GM21528 (cell line): ENCODE measurements at regions not wholly inside any gene's neighbourhood (a gene's known extent, or its start where the extent isn't known, plus 50 kb on each side); places are given as distances from the start of the nearest gene placed in this dataset.
A peak's percentile ranks its signal among the peaks of the same experiment; 100 is the strongest.

Experiments
- ATAC-seq: cut with Tn5 transposase; IDR thresholded peaks from one replicate; pipeline ENCODE4 v1.9.1; 2021; ENCODE audit warnings: mild to moderate bottlenecking, moderate library complexity; ENCODE audit not compliant: unreplicated experiment, low FRiP score

- ATAC-seq: no peak
Observed at GRCh38 chr1:110766336-110766647, 91.6 kb upstream of the KCNA3 start.

- no peak for ATAC-seq
Observed at GRCh38 chr1:110765640-110766335, 91.0 kb upstream of the KCNA3 start.

- ATAC-seq: no peak
Observed at GRCh38 chr1:110763149-110763548, 88.4 kb upstream of the KCNA3 start.

GRCh38 chr1:110760321-110760720 lies 85.6 kb upstream of the KCNA3 start:
- no peak for ATAC-seq

- ATAC-seq: no peak
Observed at GRCh38 chr1:110756506-110756905, 81.8 kb upstream of the KCNA3 start.

- ATAC-seq: no peak
Observed at GRCh38 chr1:110752941-110753725, 78.4 kb upstream of the KCNA3 start.

GRCh38 chr1:110750562-110750961 lies 75.8 kb upstream of the KCNA3 start:
- ATAC-seq: no peak

GRCh38 chr1:110749960-110750359 lies 75.2 kb upstream of the KCNA3 start:
- ATAC-seq: no peak

GRCh38 chr1:110746644-110747259 lies 72.0 kb upstream of the KCNA3 start:
- no peak for ATAC-seq

GRCh38 chr1:110743397-110743796 lies 68.7 kb upstream of the KCNA3 start:
- no peak for ATAC-seq

GRCh38 chr1:110736900-110737605 lies 62.3 kb upstream of the KCNA3 start:
- ATAC-seq: no peak

- no peak for ATAC-seq
Observed at GRCh38 chr1:110734133-110734680, 59.5 kb upstream of the KCNA3 start.

GRCh38 chr1:110731529-110731928 lies 56.8 kb upstream of the KCNA3 start:
- no peak for ATAC-seq

- no peak for ATAC-seq
Observed at GRCh38 chr1:110728388-110729001, 53.8 kb upstream of the KCNA3 start.

GRCh38 chr1:110727246-110727645 lies 52.5 kb upstream of the KCNA3 start:
- peak; percentile 28 for ATAC-seq

- peak; percentile 75 for ATAC-seq
Observed at GRCh38 chr1:110726755-110727154, 52.0 kb upstream of the KCNA3 start.
